ENCODE measurements at regions not wholly inside any gene's neighbourhood (a gene's known extent, or its start where the extent isn't known, plus 50 kb on each side); places are given as distances from the start of the nearest gene placed in this dataset.

- Histone ChIP-seq H3K4me1 (ENCODE audit: control insufficient read depth, extremely low read depth, insufficient read depth, low read length) (no peaks in the 10 kb centered on the region), H3K4me2 (ENCODE audit: insufficient read depth, low read length) (no peak overlapping the region), H4K20me1 (replicated peaks; ENCODE audit: control insufficient read depth, extremely low read depth, insufficient read depth, low read length) (no peaks in the 10 kb centered on the region), H3K9ac (replicated peaks; ENCODE audit: extremely low read depth, insufficient read depth, low read length) (no peak overlapping the region), H3K27me3 (ENCODE audit: control insufficient read depth in 2 of 2, insufficient read depth in 2 of 2, low read length in 2 of 2) (peaks cover 4 to 36% of the 10 kb centered on the region in 2 experiments), H2AFZ (ENCODE audit: low read depth, low read length) (no peak overlapping the region), H3K9me1 (replicated peaks; ENCODE audit: control insufficient read depth, extremely low read depth, insufficient read depth, low read length) (no peaks in the 10 kb centered on the region), H3K9me3 (replicated peaks; ENCODE audit: control insufficient read depth, insufficient read depth, low read length) (no peaks in the 10 kb centered on the region), H3K79me2 (ENCODE audit: control insufficient read depth, insufficient read depth, low read length) (no peaks in the 10 kb centered on the region), H3K36me3 (ENCODE audit: control insufficient read depth in 2 of 2, extremely low read depth in 1 of 2, insufficient read depth in 2 of 2, low read length in 2 of 2) (no peaks in the 10 kb centered on the region), H3K27ac (ENCODE audit: insufficient read depth, low read depth, low read length) (no peak overlapping the region), H3K4me3 (replicated peaks in 1 of 3; ENCODE audit: insufficient read depth in 1 of 3, low read depth in 1 of 3, low read length in 3 of 3) (no peak overlapping the region)
- dilution Hi-C loops (cut with MboI; ENCODE audit: extremely low pct_ligation_motif_present, low sequenced_read_pairs) = no loop called here
- TF ChIP-seq FOS (IDR thresholded peaks at IDR 0.05; ENCODE audit: borderline replicate concordance, insufficient read depth, low read length) (no peak), POLR2A (IDR thresholded peaks at IDR 0.05; ENCODE audit: low read depth, low read length) (no peak), MYC (IDR thresholded peaks at IDR 0.05; ENCODE audit: low read depth, low read length) (no peak), GATA2 (IDR thresholded peaks at IDR 0.05; ENCODE audit: insufficient read depth, insufficient read length, low read depth, low read length) (no peak), POLR2AphosphoS5 (IDR thresholded peaks at IDR 0.05; ENCODE audit: insufficient read depth, low read depth, low read length) (no peak), JUN (IDR thresholded peaks at IDR 0.05; ENCODE audit: borderline replicate concordance, insufficient read depth, insufficient read length, low read depth) (no peak), EZH2 (IDR thresholded peaks at IDR 0.05; ENCODE audit: borderline replicate concordance, low read depth, low read length, severe bottlenecking) (no peak)
- TF ChIP-seq, protein P1, sequence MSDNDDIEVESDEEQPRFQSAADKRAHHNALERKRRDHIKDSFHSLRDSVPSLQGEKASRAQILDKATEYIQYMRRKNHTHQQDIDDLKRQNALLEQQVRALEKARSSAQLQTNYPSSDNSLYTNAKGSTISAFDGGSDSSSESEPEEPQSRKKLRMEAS (IDR thresholded peaks at IDR 0.05; ENCODE audit: insufficient read depth, insufficient read length) = no peak
- TF ChIP-seq, protein P2, sequence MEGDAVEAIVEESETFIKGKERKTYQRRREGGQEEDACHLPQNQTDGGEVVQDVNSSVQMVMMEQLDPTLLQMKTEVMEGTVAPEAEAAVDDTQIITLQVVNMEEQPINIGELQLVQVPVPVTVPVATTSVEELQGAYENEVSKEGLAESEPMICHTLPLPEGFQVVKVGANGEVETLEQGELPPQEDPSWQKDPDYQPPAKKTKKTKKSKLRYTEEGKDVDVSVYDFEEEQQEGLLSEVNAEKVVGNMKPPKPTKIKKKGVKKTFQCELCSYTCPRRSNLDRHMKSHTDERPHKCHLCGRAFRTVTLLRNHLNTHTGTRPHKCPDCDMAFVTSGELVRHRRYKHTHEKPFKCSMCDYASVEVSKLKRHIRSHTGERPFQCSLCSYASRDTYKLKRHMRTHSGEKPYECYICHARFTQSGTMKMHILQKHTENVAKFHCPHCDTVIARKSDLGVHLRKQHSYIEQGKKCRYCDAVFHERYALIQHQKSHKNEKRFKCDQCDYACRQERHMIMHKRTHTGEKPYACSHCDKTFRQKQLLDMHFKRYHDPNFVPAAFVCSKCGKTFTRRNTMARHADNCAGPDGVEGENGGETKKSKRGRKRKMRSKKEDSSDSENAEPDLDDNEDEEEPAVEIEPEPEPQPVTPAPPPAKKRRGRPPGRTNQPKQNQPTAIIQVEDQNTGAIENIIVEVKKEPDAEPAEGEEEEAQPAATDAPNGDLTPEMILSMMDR (IDR thresholded peaks at IDR 0.05; ENCODE audit: extremely low read depth in 1 of 2, insufficient read depth in 1 of 2, low read depth in 1 of 2, low read length in 2 of 2) = no peak
- intact Hi-C loops (cut with micrococcal nuclease) = no loop called here
- ChIA-PET POLR2A (no interaction called here), CTCF (interaction anchor here (1.2 to 2.4 kb wide), 2 partner anchors 14 to 31 kb away, joined by 3 to 12 read pairs; no protein-coding TSS in a partner anchor)
- no peak for FAIRE-seq
- BruUV-seq (replicated peaks) = no TSS peak
- no peak for DNase-seq (ENCODE audit: low read depth, low spot score)
Measured at GRCh38 chr20:34177052-34177451, 64.2 kb upstream of the ASIP start.
